NB4 (cell line): ENCODE measurements at regions not wholly inside any gene's neighbourhood (a gene's known extent, or its start where the extent isn't known, plus 50 kb on each side); places are given as distances from the start of the nearest gene placed in this dataset.

Experiments used
- CTCF ChIP-seq: IDR thresholded peaks from one replicate; pipeline ENCODE4 v1.5.1; 2012; ENCODE audit warnings: low read depth, low read length
- POLR2A ChIP-seq: IDR thresholded peaks from 2 replicates; pipeline ENCODE4 v1.6.1; 2011; ENCODE audit warnings: mild to moderate bottlenecking; ENCODE audit not compliant: insufficient read length; ENCODE audit errors: extremely low read depth

GRCh38 chr6:6738108-6738507 lies 149.6 kb downstream of the LY86 start:
- no peak for TF ChIP-seq CTCF
- no peak for TF ChIP-seq POLR2A
